ENCODE measurements at regions not wholly inside any gene's neighbourhood (a gene's known extent, or its start where the extent isn't known, plus 50 kb on each side); places are given as distances from the start of the nearest gene placed in this dataset.

GRCh38 chr2:239765076-239765845, 259.9 kb downstream of the NDUFA10 start:
- DNase-seq (ENCODE audit: low read depth in 2 of 2) = no peak

- DNase-seq (ENCODE audit: low read depth in 2 of 2) = no peak
Observed at GRCh38 chr2:239763433-239764097, 261.6 kb downstream of the NDUFA10 start.

DNA sequence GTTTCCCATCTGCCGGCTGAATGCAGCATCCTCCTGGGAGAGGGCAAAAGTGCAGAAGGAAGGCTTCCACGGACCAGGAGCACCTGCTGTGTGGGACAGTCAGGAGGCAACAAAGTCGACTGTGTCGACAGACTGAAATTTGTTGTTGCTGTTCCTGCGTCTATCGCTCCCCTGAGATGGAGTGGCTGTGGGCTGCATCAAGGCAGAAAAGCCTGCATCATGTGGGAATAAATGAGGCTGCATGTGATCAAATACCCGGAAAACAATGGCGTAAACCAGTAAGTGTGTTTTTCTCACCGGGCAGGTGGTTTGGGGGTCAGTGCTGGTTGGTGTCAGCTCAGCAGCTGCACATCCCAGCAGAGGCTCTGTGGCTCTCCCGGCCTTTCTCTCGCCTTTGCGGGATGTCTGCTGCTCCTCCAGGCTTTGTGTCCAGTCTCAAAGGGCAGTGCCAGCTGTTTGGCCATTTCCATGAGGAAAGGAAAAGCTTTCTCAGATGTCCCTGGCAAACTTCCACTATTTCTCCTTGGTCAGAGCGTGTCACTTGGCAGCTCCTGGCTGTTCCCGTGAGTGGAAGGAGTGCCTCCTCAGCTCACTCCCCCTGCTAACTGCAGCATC, 262.4 kb downstream of the NDUFA10 start:
- DNase-seq (ENCODE audit: low read depth in 2 of 2) = no peak

GRCh38 chr2:239762106-239762505, 263.0 kb downstream of the NDUFA10 start:
- no peak for DNase-seq (ENCODE audit: low read depth in 2 of 2)

DNA sequence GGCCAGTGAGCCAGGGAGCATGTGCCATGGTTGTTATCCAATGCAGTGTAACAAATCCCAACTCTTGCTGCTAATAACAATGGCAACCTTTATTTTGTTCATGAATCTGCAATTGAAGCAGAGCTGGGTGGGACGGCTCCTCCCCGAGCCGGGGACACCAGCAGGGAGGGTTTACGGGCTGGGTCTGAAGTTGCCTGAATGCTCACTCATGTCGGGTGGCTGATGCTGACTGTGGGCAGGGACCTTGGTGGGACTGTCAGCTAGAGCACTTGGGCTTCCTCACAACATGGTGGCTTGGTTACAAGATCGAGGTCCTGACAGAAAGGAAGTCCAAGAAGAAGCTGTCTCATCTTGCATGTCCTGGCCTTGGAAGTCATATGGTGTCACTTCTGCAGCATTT, 264.5 kb downstream of the NDUFA10 start:
- no peak for DNase-seq (ENCODE audit: low read depth in 2 of 2)

DNA sequence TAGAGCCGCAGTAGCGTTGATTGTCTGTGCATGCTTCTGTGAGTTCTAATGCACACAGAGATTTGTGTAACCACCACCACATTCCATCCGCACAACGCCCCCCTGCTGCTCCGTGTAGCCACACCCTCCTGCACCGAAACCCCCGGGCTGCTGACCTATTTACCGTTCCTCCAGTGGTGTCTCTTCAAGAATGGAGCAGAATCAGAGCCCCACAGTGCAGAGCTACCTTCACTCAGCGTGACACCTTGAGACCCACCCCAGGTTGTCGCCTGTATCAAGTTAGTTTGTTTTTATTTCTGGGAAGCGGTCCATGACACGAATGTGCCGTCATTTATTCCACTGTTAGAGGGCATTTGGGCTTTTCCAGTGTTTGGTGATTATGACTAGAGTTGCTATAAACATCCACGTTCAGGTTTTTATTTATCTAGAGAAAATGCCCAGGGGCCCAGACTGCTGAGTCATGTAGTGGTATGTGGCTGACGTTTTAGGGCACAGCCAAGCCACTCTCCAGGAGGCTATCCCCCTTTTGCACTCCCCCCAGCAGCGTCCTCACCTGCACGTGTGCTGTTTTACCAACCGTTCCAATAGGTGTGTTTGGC, 266.8 kb downstream of the NDUFA10 start:
- no peak for DNase-seq (ENCODE audit: low read depth in 2 of 2)

- DNase-seq (ENCODE audit: low read depth in 2 of 2) = no peak
Observed at GRCh38 chr2:239756790-239757760, 268.1 kb downstream of the NDUFA10 start.

- no peak for DNase-seq (ENCODE audit: low read depth in 2 of 2)
Observed at GRCh38 chr2:239756031-239756789, 268.9 kb downstream of the NDUFA10 start.

GRCh38 chr2:239753401-239753837, 271.7 kb downstream of the NDUFA10 start:
- DNase-seq (ENCODE audit: low read depth in 2 of 2) = no peak

DNA sequence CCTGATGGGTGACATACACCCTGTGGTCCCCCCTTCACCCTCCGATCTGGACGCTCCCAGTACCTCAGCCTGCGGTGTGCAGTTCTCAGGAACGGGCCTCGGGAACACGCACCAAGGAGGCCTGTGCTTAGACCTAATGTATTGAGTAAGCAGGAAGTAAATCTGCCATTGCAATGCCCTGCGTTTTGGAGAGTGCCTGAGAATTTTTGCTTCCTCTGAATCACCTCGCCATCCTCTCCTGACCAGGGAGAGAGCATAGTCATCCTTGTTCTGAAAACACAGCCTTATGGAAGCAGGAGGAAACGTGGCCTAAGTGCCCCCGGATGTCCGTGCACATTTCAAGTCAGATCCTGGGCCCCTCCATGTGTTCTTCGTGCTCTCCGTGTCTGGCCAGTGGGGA, 272.2 kb downstream of the NDUFA10 start:
- DNase-seq (ENCODE audit: low read depth in 2 of 2) = no peak

- no peak for DNase-seq (ENCODE audit: low read depth in 2 of 2)
Observed at GRCh38 chr2:239751679-239752355, 273.3 kb downstream of the NDUFA10 start.

DNA sequence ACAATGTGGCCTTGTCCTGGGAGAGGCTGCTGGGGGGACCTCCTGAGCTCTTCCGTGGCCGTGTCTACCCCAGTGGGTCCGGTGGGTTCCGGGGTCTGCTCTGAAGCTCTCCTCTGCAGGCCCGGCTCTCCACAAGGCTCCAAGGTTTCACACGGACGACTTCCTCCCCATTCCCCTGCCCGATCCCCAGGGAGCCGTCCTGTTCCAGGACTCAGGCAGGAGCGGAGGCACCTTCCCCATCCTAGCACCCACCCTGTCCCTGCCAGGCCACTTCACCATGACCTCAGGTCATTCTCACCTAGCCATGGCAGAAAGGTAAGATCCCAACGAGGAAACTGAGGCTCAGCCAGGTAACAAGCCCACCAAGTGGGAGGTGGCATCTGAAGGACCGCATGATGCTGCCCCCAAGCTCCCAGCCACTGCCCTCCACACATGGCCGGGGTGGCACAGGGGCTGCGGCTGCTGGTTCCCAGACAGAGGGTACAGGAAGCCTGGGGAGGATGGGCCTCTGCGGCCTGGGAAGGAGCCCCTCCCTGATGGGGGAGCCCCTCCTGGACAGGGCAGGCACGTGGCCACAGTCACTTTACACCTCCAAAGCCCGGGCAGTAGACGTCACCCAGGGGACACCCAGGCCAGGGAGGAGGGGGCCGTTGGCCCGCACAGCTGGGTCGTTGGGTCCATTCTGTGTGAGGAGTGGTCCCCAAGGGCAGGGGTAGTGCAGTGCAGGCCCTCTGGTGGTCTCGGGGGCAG, 274.0 kb downstream of the NDUFA10 start:
- DNase-seq (ENCODE audit: low read depth in 2 of 2) = no peak

DNA sequence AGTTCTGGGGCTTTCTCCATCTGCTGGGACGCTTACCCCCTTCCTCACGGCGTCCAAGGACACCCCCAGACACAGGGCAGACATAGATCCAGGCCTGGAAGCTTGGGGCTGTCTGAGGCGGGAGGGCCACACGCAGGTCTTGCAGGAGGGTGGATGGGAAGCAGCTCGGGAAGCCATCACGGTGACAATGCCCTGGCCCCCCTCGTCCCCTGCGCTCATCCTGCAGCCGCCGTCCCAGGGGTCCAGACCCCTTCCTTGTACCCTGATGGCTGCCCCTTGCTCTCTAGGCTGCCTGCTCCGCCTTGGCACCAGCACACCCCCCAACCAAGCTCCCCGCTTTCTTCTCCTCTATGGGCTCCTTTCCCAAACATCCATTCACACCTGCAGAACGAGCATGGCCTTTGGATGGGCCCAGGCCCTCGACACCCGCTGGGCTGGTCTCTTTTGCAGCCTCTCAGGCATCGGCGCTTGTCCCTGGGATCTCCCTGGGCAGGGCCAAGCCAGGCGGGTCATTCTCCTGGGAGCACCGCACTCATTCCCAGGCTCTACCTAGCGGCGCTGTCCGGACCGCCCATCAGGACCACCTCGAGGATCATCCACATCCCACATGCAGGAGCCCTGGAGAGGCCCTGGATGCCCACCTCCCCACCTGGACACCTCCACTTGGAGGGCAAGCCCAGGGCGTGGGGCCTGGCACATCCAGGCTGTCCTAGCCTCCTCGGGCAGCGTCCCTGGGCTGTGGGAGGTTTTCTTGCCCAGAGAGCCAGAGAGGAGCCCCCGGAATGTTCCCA, 274.9 kb downstream of the NDUFA10 start:
- DNase-seq (ENCODE audit: low read depth in 2 of 2) = no peak

- no peak for DNase-seq (ENCODE audit: low read depth in 2 of 2)
Observed at GRCh38 chr2:239749272-239749873, 275.8 kb downstream of the NDUFA10 start.

- no peak for DNase-seq (ENCODE audit: low read depth in 2 of 2)
Observed at GRCh38 chr2:239748811-239749210, 276.3 kb downstream of the NDUFA10 start.

DNA sequence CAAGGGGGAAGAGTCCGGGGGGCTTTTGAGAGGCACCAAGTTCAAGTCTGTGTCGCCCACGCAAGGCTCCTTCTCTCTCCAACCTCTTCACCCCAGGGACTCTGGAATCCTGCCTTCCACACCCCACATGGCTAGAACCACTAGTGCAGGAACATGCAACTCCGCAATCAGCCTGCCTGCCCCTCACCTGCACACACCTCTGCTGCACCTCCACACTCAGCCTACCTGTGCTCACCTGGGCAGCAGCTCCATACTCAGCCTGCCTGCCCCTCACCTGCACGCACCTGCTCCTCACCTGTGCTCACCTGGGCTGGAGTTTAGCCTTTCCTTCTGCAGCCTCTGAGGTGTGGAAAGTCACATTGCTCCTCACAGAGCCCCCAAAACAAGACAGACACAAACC, 277.4 kb downstream of the NDUFA10 start:
- no peak for DNase-seq (ENCODE audit: low read depth in 2 of 2)

- DNase-seq (ENCODE audit: low read depth in 2 of 2) = no peak
Observed at GRCh38 chr2:239747274-239747673, 277.9 kb downstream of the NDUFA10 start.

All from fibroblast of skin of left quadriceps (primary cell).